GM21447 (cell line): ENCODE measurements at regions not wholly inside any gene's neighbourhood (a gene's known extent, or its start where the extent isn't known, plus 50 kb on each side); places are given as distances from the start of the nearest gene placed in this dataset.

Experiments used
- ATAC-seq: cut with Tn5 transposase; IDR thresholded peaks from one replicate; pipeline ENCODE4 v1.9.1; 2021; ENCODE audit not compliant: unreplicated experiment

DNA sequence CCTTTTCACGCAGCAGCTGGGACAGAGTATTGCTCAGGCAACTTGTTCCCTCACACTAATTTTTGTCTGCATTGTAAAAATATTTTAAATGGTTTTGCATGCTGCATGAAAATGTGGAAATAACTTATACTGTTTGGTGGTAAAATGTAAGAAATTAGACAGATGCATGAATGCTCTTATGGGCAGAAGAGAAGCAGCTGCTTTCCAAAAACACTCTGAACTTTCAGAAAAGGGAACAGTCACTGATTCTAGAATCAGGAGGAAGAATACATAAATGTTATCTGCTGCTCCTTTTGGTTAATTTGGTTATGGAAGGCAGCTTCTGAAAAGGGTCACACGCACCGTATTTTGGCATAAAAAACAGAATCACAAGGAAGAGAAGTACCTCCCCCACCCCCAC is 87.0 kb upstream of the RUNX1 start:
- no peak for ATAC-seq

- ATAC-seq, result no peak
These were observed 86.4 kb upstream of the RUNX1 start for GRCh38 chr21:35135481-35135880.

- ATAC-seq, result no peak
These were observed 85.2 kb upstream of the RUNX1 start for GRCh38 chr21:35134309-35134708.

DNA sequence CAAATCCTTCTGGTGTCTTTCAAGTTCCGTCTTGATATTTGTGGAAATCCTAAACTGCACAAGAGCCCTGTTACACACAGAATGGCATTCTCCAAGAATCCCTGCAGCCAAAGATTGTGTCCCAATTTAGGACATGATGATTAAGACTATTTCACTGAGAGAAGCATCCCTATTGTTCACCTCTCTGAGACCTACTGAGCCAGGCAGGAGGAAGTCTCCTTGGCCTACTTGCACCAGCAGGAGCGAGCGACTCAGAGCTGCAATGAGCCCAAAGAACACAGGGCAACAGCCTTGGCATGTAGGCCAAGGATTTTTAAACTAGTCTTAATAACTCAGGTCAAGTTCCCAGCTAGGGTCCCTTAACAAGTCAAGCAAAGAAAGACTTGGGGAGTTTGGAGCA is 79.4 kb upstream of the RUNX1 start:
- ATAC-seq, result no peak

DNA sequence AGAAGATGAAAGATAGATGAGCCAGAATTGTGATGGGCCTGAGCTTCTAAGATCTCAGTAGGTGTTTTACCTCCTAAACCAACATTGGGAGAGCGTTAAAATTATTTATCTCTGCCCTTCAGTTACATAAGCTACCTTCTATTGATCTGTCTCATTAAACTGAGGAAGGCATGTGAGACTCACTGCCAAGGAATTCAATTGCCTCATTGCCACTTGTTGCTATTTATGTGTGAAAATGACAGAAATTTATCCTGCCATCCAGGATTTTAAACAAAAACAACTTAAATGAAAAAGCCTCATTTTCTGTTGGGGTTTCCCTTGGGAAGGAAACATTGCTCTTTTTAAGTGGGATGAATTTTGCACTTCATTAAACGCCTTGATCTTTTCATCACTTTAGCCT is 78.7 kb upstream of the RUNX1 start:
- no peak for ATAC-seq

DNA sequence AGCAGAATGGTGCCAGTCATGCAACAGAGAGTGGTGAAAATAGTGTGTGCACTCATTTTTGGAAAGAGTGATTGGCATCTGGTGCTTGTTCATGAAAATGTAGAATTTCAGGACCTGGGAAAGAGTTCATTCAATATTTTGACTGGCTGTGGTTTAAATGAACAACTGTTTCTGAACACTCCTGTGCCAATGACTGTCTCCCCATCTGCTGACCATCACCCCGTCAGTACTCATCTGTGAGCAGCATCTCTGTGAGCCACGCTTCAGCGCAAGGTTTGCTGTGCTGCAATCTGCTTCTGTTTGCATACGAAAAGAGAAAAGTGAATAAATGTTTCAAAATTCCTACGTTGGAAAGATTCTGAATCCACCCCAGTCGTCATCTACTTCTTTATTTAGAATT is 77.9 kb upstream of the RUNX1 start:
- ATAC-seq, result no peak

- ATAC-seq, result no peak
These were observed 71.6 kb upstream of the RUNX1 start for GRCh38 chr21:35120631-35121180.

GRCh38 chr21:35119501-35120047 is 70.5 kb upstream of the RUNX1 start:
- no peak for ATAC-seq

DNA sequence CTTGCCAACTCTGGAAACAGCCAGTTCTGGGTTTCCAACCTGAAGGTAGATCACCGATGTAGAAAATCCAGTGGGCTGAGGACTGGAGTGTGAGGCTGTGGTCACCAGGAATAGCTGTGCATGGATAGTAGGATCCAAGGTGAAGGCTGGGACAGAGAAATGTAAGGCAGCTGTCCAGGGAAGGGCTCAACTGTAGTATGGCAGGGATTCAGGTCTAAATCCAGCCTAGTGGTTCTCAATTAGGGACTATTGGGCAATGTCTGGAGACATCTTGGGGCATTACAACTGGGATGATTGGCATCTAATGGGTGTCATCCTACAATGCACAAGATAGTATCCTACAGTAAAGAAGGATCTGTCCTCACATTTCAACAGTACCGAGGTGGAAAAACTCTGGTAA is 67.7 kb upstream of the RUNX1 start:
- no peak for ATAC-seq

DNA sequence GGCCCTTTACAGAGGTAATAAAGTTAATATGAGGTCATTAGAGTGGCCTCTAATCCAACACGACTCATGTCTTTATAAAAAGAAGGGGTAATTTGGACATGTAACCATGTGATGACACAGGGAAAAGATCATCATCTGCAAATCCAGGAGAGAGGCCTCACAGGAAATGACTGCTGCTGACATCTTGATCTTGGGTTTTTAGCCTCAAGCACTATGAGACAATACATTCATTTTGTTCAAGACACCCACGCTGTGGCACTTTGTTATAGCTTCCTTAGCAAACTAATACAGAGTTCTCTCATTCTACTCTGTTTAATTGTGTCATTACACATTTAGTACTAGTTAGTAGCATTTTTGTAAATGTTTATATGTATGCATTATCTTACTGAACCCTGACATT is 64.0 kb upstream of the RUNX1 start:
- no peak for ATAC-seq

DNA sequence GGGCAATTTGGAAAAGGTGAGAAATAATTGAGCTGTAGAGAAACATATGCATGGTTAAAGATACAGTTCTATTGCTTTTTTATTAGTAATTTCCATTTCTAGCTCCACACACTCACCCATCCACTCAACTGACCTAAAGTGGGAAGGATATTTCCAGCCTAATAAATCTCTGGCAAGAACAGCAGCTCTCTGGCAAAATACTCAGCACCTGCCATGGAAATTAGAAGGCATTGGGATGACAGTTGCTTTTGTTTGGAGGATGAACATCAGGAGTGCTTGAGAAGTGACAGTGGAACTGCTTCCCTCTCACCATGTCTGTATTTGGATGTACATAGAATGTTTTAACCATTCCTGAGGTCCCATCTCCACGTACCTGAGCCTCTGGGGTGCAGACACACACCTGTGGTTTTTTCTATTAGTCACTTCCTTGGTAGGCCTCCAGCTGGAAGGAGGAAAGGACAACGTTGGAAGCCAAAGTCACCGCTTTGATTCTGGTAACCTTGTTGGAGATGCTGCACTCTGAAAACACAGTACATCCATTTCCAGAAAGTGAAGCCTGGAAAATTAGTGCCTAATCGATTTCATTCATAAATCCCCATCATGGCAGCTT is 62.3 kb upstream of the RUNX1 start:
- ATAC-seq, result no peak

- ATAC-seq, result no peak
These were observed 59.8 kb upstream of the RUNX1 start for GRCh38 chr21:35108887-35109286.

- no peak for ATAC-seq
These were observed 58.4 kb upstream of the RUNX1 start for GRCh38 chr21:35107520-35107919.

- ATAC-seq, result no peak
These were observed 57.2 kb upstream of the RUNX1 start for GRCh38 chr21:35106246-35106835.

- no peak for ATAC-seq
These were observed 53.6 kb upstream of the RUNX1 start for GRCh38 chr21:35102488-35103371.

GRCh38 chr21:35100349-35100811 is 51.3 kb upstream of the RUNX1 start:
- ATAC-seq, result no peak

DNA sequence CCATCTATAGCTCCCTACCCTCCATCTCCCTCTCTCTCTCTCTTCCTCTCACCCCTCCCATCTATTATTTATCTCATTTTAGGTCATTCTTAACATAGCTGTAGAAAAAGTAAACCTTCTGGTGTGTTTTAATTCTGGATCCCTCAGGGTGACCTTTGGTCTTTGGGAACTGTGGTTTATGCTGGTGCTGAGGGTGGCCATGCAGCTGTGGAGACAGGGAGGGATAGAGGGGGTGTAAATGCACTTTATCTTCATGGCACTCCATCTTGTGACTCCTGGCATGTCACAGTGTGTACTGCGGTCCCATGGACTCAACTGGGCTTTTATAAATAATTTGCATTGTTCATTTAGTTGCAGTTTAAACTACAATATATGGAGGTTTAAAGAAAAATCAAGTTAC is 50.2 kb upstream of the RUNX1 start:
- no peak for ATAC-seq
